HEK293T (cell line): ENCODE measurements at regions not wholly inside any gene's neighbourhood (a gene's known extent, or its start where the extent isn't known, plus 50 kb on each side); places are given as distances from the start of the nearest gene placed in this dataset.

Source experiments
- BHLHE40 ChIP-seq: fragments of 450-650 bp; IDR thresholded peaks from 2 replicates; pipeline ENCODE4 v1.6.1; 2016; ENCODE audit warnings: mild to moderate bottlenecking, moderate library complexity, borderline replicate concordance
- ELF4 ChIP-seq: fragments of 450-650 bp; IDR thresholded peaks from 2 replicates; pipeline ENCODE4 v1.6.1; 2017; ENCODE audit warnings: antibody characterized with exemption
- FOXA1 ChIP-seq: fragments of 450-650 bp; IDR thresholded peaks from 2 replicates; pipeline ENCODE4 v1.6.1; 2016; ENCODE audit warnings: mild to moderate bottlenecking
- FOXK2 ChIP-seq: fragments of 450-650 bp; IDR thresholded peaks from 2 replicates; pipeline ENCODE4 v1.6.1; 2016; ENCODE audit warnings: mild to moderate bottlenecking
- HDGF ChIP-seq: fragments of 450-650 bp; IDR thresholded peaks from 2 replicates; pipeline ENCODE4 v1.6.1; 2017; ENCODE audit warnings: antibody characterized with exemption, borderline replicate concordance
- L3MBTL2 ChIP-seq: fragments of 450-650 bp; conservative IDR thresholded peaks from 2 replicates; pipeline ENCODE4 v1.6.1; 2016; ENCODE audit warnings: mild to moderate bottlenecking
- LEF1 ChIP-seq: fragments of 450-650 bp; IDR thresholded peaks from 2 replicates; pipeline ENCODE4 v1.6.1; 2017; ENCODE audit warnings: mild to moderate bottlenecking, borderline replicate concordance
- SUZ12 ChIP-seq: fragments of 450-650 bp; IDR thresholded peaks from 2 replicates; pipeline ENCODE4 v1.6.1; 2016; ENCODE audit warnings: mild to moderate bottlenecking
- TARDBP ChIP-seq: fragments of 450-650 bp; IDR thresholded peaks from 2 replicates; pipeline ENCODE4 v1.6.1; 2016

- no peak for TF ChIP-seq LEF1
- TF ChIP-seq FOXK2 = no peak
- TF ChIP-seq TARDBP = no peak
- no peak for TF ChIP-seq FOXA1
- no peak for TF ChIP-seq L3MBTL2
- TF ChIP-seq BHLHE40 = no peak
- no peak for TF ChIP-seq ELF4
- TF ChIP-seq SUZ12 = no peak
- TF ChIP-seq HDGF = no peak
Observed at GRCh38 chr11:131092469-131092868, 176.2 kb upstream of the SNX19 start.
